NB4 (cell line): ENCODE measurements at regions not wholly inside any gene's neighbourhood (a gene's known extent, or its start where the extent isn't known, plus 50 kb on each side); places are given as distances from the start of the nearest gene placed in this dataset.
A peak's percentile ranks its signal among the peaks of the same experiment; 100 is the strongest.

ENCODE experiments used
- DNase-seq: peaks from one replicate; pipeline ENCODE4 v3.0.0; 2010; ENCODE audit warnings: low read depth
- H3K4me3 ChIP-seq: one replicate; pipeline ENCODE4 v1.5.1; 2011; ENCODE audit warnings: mild to moderate bottlenecking, low read depth, low read length, moderate library complexity
- CTCF ChIP-seq: IDR thresholded peaks from one replicate; pipeline ENCODE4 v1.5.1; 2012; ENCODE audit warnings: low read depth, low read length
- MAX ChIP-seq: IDR thresholded peaks from 2 replicates; pipeline ENCODE4 v1.6.1; 2011; ENCODE audit warnings: low read depth, low read length
- MYC ChIP-seq: IDR thresholded peaks from 2 replicates; pipeline ENCODE4 v1.6.1; 2011; ENCODE audit warnings: low read depth, low read length
- POLR2A ChIP-seq: IDR thresholded peaks from 2 replicates; pipeline ENCODE4 v1.6.1; 2011; ENCODE audit warnings: mild to moderate bottlenecking; ENCODE audit not compliant: insufficient read length; ENCODE audit errors: extremely low read depth

DNA sequence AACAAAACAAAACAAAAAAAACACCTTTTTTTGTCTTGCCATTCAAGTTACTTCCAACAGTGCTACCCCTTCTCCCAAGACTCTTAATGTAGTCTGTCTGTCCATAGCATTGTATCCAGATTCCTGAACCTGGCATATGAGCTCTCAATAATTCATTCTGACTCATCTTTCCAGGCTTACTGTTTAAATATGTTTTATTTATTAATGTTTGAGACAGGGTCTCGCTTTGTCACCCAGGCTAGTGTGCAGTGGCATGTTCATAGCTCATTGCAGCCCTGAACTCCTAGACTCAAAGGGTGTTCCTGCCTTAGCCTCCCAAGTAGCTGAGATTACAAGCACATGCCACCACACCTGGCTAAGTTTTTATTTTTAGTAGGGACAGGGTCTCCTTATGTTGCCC is 208.0 kb upstream of the DMRT1 start:
- no peak overlapping the region for H3K4me3 ChIP-seq
- no peak for TF ChIP-seq MYC
- TF ChIP-seq POLR2A = no peak
- DNase-seq = no peak

DNA sequence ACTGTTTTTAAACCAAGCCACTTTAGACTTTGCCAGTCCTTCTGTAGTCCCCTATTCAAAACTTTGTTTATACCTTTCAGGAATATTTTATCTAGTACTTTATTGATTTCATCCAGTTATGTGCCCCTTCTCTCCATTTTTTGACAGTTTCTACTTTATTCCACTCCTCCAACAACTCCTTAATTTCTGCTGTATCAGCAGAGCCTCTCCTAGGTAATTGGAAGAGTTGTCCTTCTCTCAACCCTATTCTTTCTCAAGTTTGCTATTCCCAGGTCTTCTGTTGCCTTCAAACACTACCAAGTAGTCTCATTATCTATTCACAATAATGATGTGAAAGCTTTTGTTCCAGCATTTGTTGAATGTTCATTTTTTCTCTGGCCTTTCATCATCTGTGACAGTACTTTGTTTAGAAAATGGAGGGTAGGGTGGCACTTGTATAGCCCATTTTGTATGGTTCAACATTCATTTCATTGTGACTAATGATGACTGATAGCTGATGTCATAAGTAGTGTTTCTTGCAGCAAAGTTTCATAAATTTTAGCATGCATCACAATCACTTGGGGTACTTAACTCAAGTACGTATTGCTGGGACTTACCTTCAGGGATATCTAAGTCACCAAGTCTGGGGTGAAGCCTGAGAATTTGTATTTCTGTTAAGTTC is 204.4 kb upstream of the DMRT1 start:
- no peak for TF ChIP-seq MAX
- no peak overlapping the region for H3K4me3 ChIP-seq

DNA sequence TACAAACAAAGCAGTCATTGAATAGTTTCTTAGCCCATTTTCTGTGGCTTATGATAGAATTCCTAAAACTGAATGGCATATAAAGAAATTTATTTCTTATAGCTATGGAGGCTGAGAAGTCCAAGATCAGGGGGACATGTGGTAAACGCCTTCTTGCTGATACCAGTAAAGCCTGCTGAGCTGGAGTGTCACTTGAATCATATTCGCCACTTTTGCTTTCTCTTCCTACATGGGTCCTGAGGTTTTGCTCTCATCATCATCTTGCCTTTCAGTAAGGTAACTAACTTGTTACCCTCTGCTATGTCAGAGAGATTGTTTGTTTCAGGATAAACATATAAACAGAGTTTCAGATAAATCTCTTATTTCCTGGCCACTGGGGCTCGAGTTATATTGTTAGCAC is 203.3 kb upstream of the DMRT1 start:
- no peak for DNase-seq
- H3K4me3 ChIP-seq = no peak overlapping the region
- TF ChIP-seq MAX (no peak), MYC (no peak), CTCF (no peak), POLR2A (no peak)

More for the DNA sequence above, 204.4 kb upstream of the DMRT1 start:
- DNase-seq = no peak

GRCh38 chr9:642014-642413 is 199.5 kb upstream of the DMRT1 start:
- peak; percentile 95 for DNase-seq
- H3K4me3 ChIP-seq = peak overlapping the region; percentile 40
- TF ChIP-seq CTCF (no peak), POLR2A (no peak), MYC (peak; percentile 71), MAX (peak; percentile 68; the same call in 1 of the 2 replicates)

DNA sequence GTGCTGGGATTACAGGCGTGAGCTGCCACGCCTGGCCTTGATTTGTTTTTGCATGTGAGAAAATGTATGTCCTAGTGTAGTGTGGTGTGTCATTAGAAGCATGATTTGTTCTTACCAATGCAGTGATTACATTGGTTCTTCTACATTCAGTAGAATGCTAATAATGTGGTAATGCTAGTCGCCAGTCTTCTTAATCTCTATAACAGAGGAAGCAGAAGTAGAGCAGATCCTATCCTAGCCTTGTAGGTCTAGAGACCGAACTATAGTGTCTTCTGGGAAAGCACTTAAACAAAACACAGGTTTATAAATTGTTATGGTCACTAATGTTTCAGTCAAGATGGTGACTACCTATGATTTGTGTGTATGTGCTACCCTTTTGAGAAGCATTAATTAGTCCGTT is 197.5 kb upstream of the DMRT1 start:
- DNase-seq = peak; percentile 61
- H3K4me3 ChIP-seq = no peak overlapping the region
- TF ChIP-seq POLR2A (no peak), MYC (no peak), CTCF (no peak), MAX (no peak)

DNA sequence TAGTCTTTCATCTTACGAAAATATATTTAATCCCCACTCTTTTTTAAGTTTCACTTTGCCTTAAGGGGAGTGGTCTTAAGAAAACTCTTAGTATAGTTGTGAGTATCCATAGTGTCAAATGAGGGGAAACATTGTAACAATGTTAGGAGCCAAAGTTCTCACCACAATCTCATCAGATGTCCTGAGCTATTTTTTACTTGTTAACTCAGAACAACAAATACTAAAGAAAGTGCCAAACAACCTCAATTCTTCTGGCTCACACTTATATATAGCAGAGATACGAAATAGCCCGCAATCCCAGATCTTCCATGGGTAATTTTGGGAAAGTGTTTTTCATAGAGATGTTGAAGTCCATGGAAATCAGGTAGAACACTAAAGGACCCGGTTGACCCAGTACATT is 194.0 kb upstream of the DMRT1 start:
- TF ChIP-seq MYC (no peak), CTCF (no peak), MAX (no peak), POLR2A (no peak)
- no peak overlapping the region for H3K4me3 ChIP-seq
- no peak for DNase-seq
